Small intestine (tissue), 7 donors: ENCODE measurements at regions not wholly inside any gene's neighbourhood (a gene's known extent, or its start where the extent isn't known, plus 50 kb on each side); places are given as distances from the start of the nearest gene placed in this dataset.
"Not testable (repeated sequence)": the region's sequence is repeated elsewhere in the genome, so short reads cannot be mapped to it uniquely, and the experiment has no call there.

Source experiments
- DNase-seq, 2 donors: peaks; one replicate each; pipeline versions ENCODE4 v3.0.0 to v3.0.0-alpha.2; 2013
- FAIRE-seq: peaks from 2 replicates; lab custom pipeline; 2012; peaks lifted over from hg19 to GRCh38; lab: Jason Lieb, UNC
- H3K27ac ChIP-seq, 3 donors: one replicate each; pipeline ENCODE4 v1.5.1; 2013; ENCODE audit warnings: low read length in 2 of 3, mild to moderate bottlenecking in 2 of 3, control low read depth in 1 of 3, inconsistent platforms in 1 of 3, low read depth in 1 of 3, moderate library complexity in 1 of 3
- H3K27me3 ChIP-seq, 3 donors: one replicate each; pipeline ENCODE4 v1.6.1; 2013; ENCODE audit warnings: low read length in 3 of 3, inconsistent platforms in 1 of 3; ENCODE audit not compliant: control insufficient read depth in 3 of 3, insufficient read depth in 3 of 3
- H3K36me3 ChIP-seq, 3 donors: one replicate each; pipeline ENCODE4 v1.6.1; 2013; ENCODE audit warnings: low read length in 3 of 3, inconsistent platforms in 1 of 3, low read depth in 1 of 3, mild to moderate bottlenecking in 1 of 3, moderate library complexity in 1 of 3; ENCODE audit not compliant: control insufficient read depth in 3 of 3, insufficient read depth in 2 of 3
- H3K4me1 ChIP-seq, 3 donors: one replicate each; pipeline ENCODE4 v1.6.1; 2013; ENCODE audit warnings: low read length in 2 of 3, inconsistent platforms in 1 of 3, low read depth in 1 of 3, mild to moderate bottlenecking in 1 of 3, moderate library complexity in 1 of 3; ENCODE audit not compliant: control insufficient read depth in 3 of 3, insufficient read depth in 2 of 3
- H3K4me3 ChIP-seq, 3 donors: one replicate each; pipeline ENCODE4 v1.5.1; 2013; ENCODE audit warnings: low read length in 3 of 3, control low read depth in 1 of 3, inconsistent platforms in 1 of 3, low read depth in 1 of 3, mild to moderate bottlenecking in 1 of 3, moderate library complexity in 1 of 3
- H3K9me3 ChIP-seq, 2 donors: one replicate each; pipeline ENCODE4 v1.6.1; 2013; ENCODE audit warnings: low read depth in 1 of 2, low read length in 1 of 2; ENCODE audit not compliant: control insufficient read depth in 2 of 2, insufficient read depth in 1 of 2
- WGBS, 3 donors: extraction: QIAGEN DNeasy Blood & Tissue Kit; methylation state at CpG; one replicate each; pipeline ENCODE4 v1.1.7; 2013; 5-methylcytosine and 5-hydroxymethylcytosine counted together
- donor health status: healthy with polysubstance abuse.
- donor health status: control.
- donor health status: control.
- donor health status: Bipolar disorder and iron deficiency.
- donor health status: healthy.

GRCh38 chr2:16185801-16186272 lies 245.5 kb downstream of the MYCN start:
- no peaks in the 10 kb centered on the region for H3K36me3 ChIP-seq
- FAIRE-seq = no peak
- no peak for DNase-seq
- H3K4me3 ChIP-seq = no peak overlapping the region
- peaks cover 0 to 10% (median 0%) of the 10 kb centered on the region in 3 donors for H3K4me1 ChIP-seq
- no peaks in the 10 kb centered on the region for H3K27me3 ChIP-seq
- no peak overlapping the region for H3K27ac ChIP-seq
- WGBS, 3 donors = 86 to 92% (median 86%) methylated on average over 11 of the region's 11 CpGs
- no peaks in the 10 kb centered on the region for H3K9me3 ChIP-seq

DNA sequence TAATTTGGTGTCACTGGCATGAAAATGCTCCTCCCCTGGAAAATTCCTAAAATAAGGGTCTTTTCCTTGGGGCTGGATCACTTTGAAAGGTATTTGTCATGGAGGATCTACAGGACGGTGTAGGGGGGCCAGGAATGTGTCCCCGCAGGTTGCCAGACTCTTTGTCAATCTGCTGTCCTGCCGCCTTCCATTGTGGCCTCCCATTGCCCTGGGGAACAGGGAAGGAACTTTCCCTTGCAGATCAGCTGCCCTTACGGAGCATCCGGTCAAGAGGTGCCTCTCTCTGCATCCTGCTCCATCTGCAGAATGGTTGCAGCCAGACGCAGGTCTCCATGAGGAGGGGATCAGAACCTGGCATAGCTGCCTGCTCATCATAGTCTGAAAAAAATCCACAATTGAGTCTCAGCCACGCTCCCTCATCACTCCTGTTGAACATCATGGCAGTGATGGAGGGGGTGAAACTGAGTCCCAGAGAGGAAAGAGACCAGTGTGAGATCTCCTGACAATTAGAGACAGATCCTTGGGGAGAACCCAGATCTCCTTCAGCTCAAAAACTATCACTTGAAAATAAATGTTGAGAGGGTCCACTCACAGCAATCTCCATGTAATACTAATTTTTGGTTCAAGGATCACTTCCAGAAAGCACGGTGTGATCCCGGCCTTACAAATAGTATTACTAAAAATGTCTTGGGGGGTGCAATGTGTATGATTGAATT lies 244.8 kb downstream of the MYCN start:
- Histone ChIP-seq H3K4me3 (no peak overlapping the region), H3K27me3 (no peaks in the 10 kb centered on the region), H3K9me3 (no peaks in the 10 kb centered on the region), H3K36me3 (no peaks in the 10 kb centered on the region), H3K27ac (no peak overlapping the region), H3K4me1 (peaks cover 0 to 5% (median 4%) of the 10 kb centered on the region in 3 donors)
- 92 to 97% (median 95%) methylated on average over 9 of the region's 9 CpGs for WGBS, 3 donors
- DNase-seq = no peak
- no peak for FAIRE-seq

DNA sequence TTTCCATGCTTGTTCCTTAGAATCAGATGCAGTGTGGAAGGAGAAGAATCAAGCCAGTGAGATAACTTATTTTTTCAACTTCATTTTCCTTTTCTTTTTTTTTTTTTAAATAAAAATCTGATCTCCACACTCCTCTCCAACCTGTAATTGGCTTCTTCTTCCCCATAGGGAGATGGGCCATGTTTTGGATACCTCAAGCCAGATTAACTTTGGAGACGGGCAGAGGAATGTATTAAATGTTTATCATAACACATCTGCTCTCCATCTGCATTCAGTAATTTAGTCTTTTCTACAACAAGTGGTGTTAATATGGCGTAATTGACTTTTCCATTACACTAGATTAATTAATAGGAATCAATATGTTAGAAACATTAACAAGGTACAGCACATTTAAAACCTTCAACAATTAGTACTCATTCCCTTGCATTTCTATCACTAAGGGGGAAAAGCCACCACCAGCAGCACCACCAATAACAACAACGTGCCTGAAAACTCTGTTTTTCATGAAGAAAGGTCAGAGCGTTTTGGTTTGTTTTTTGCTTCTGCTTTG lies 244.1 kb downstream of the MYCN start:
- Histone ChIP-seq H3K9me3 (no peaks in the 10 kb centered on the region), H3K36me3 (no peaks in the 10 kb centered on the region), H3K27ac (no peak overlapping the region), H3K4me3 (no peak overlapping the region), H3K27me3 (no peaks in the 10 kb centered on the region), H3K4me1 (peaks cover 0 to 4% (median 1%) of the 10 kb centered on the region in 3 donors)
- DNase-seq (no peak), FAIRE-seq (no peak)
- 54 to 87% (median 63%) methylated on average over 4 of the region's 4 CpGs for WGBS, 3 donors

DNA sequence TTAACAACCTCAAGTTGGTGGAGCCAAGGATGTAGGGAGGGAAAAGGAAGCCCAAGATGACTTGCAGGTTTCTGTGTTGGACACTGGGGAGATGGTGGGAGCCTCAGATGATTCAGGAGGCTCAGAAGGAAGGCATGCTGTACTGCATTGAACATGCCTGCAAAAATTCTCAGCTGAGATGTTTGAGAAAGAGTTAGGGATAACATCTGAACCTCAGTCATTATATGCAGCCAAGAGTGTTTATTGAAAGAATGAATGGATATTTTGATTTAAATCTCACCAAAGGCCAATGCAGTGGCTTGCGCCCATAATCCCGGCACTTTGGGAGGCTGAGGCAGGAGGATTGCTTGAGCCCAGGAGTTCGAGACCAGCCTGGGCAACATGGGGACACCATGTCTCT lies 243.0 kb downstream of the MYCN start:
- H3K27me3 ChIP-seq = no peaks in the 10 kb centered on the region
- H3K4me1 ChIP-seq = peaks cover 0 to 4% (median 0%) of the 10 kb centered on the region in 3 donors
- H3K36me3 ChIP-seq = no peaks in the 10 kb centered on the region
- no peak overlapping the region for H3K4me3 ChIP-seq
- H3K9me3 ChIP-seq = no peaks in the 10 kb centered on the region
- 89 to 94% (median 94%) methylated on average over 3 of the region's 3 CpGs for WGBS, 3 donors
- FAIRE-seq = no peak
- DNase-seq = no peak
- H3K27ac ChIP-seq = no peak overlapping the region

DNA sequence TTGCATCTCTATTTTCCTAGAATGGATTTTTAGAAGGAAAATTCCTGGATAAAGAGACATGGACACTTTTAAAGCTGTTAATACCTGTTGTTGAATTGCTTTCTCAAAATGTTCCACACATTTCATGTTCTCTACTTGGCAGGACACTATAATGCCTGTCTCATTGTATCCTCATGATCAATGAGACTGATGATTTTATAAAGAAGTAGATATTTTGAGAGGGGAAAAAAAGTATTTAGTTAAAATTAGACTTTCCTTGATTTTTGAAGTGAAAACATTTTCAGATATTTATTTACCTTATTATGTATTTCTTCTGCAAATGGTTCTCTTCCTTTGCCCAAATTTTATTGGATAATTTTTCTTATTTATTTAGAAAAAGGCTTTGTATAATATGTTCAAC lies 242.5 kb downstream of the MYCN start:
- H3K27ac ChIP-seq = no peak overlapping the region
- FAIRE-seq (no peak), DNase-seq (no peak)
- H3K36me3 ChIP-seq = no peaks in the 10 kb centered on the region
- H3K4me1 ChIP-seq = peaks cover 0 to 4% (median 0%) of the 10 kb centered on the region in 3 donors
- no peaks in the 10 kb centered on the region for H3K9me3 ChIP-seq
- H3K27me3 ChIP-seq = no peaks in the 10 kb centered on the region
- no peak overlapping the region for H3K4me3 ChIP-seq

DNA sequence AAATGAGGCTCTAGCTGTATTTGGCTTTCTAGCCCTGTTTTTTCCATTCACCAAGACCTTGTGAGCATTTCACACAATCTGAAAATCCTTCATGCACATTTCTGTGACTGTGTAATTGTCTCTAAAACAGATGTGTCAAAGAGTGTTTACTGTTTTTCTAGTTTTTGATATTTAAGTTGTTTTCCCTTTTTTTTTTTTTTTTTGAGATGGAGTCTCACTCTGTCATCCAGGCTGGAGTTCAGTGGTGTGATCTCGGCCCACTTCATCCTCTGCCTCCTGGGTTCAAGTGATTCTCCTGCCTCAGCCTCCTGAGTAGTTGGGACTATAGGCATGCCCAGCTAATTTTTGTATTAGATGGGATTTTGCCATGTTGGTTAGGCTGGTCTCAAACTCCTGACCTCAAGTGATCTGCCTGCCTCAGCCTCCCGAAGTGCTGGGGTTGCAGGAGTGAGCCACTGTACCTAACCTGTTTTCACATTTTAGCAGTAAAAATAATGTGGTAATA lies 242.0 kb downstream of the MYCN start:
- not testable (repeated sequence) for H3K4me1 ChIP-seq, H3K36me3 ChIP-seq, H3K27me3 ChIP-seq, H3K9me3 ChIP-seq, H3K4me3 ChIP-seq, FAIRE-seq, H3K27ac ChIP-seq, DNase-seq
- WGBS, 3 donors = 79 to 98% (median 92%) methylated on average over 2 of the region's 2 CpGs

- Histone ChIP-seq H3K4me1 (peaks cover 0 to 4% (median 0%) of the 10 kb centered on the region in 3 donors), H3K27me3 (no peaks in the 10 kb centered on the region), H3K9me3 (no peaks in the 10 kb centered on the region), H3K27ac (no peak overlapping the region), H3K36me3 (no peaks in the 10 kb centered on the region), H3K4me3 (no peak overlapping the region)
- DNase-seq (no peak), FAIRE-seq (no peak)
- WGBS, 3 donors = 86 to 94% (median 92%) methylated on average over 8 of the region's 8 CpGs
Observed at GRCh38 chr2:16181741-16182090, 241.4 kb downstream of the MYCN start.

- no peak overlapping the region for H3K4me3 ChIP-seq
- no peak overlapping the region for H3K27ac ChIP-seq
- H3K27me3 ChIP-seq = no peaks in the 10 kb centered on the region
- H3K36me3 ChIP-seq = no peaks in the 10 kb centered on the region
- WGBS, 3 donors = 91 to 92% (median 92%) methylated on average over 12 of the region's 12 CpGs
- FAIRE-seq = no peak
- no peak for DNase-seq
- no peaks in the 10 kb centered on the region for H3K9me3 ChIP-seq
- peaks cover 0 to 4% (median 0%) of the 10 kb centered on the region in 3 donors for H3K4me1 ChIP-seq
Observed at GRCh38 chr2:16181062-16181740, 240.9 kb downstream of the MYCN start.
